ENCODE measurements at regions not wholly inside any gene's neighbourhood (a gene's known extent, or its start where the extent isn't known, plus 50 kb on each side); places are given as distances from the start of the nearest gene placed in this dataset.

DNA sequence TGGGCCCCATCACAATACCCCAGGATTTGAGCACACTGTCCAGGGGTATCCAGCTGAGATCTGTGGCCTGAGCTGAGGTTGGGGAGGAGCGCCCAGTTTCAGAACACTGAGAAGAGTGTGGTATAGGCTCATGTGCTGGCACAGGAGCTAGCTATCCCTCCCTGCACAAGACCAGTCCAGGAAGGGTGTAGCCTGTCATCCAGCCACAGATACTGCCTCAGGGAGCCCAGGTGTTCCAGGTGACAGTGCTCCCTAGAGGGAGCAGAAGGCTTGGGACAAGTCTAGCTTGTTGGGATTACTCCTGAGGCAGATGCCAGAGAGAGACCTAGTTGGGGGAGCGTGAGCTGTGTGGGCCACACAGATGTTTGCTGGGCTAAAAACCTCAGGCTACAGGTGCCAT lies 79.6 kb upstream of the GLRA2 start:
- TF ChIP-seq MEF2A (IDR thresholded peaks at IDR 0.05; ENCODE audit: control insufficient read depth, low read depth, low read length) (no peak), POLR2A (conservative IDR thresholded peaks at IDR 0.05) (no peak), CEBPB (tag; IDR thresholded peaks at IDR 0.05) (no peak), RBM22 (IDR thresholded peaks at IDR 0.05; ENCODE audit: low read depth, low read length, poor library complexity, severe bottlenecking) (no peak), TAF1 (IDR thresholded peaks at IDR 0.05; ENCODE audit: control insufficient read depth, extremely low read depth, insufficient read depth, low read length, severe bottlenecking) (no peak), FOXA1 (IDR thresholded peaks at IDR 0.05; ENCODE audit: borderline replicate concordance) (no peak), ZNF311 (CRISPR knock-in tag; IDR thresholded peaks at IDR 0.05) (no peak), EZH2 (IDR thresholded peaks at IDR 0.05; ENCODE audit: borderline replicate concordance, low read depth, low read length) (no peak), HMG20B (CRISPR knock-in tag; IDR thresholded peaks at IDR 0.05) (no peak), DACH1 (IDR thresholded peaks at IDR 0.05; ENCODE audit: partially characterized antibody) (no peak)
- TF ChIP-seq, protein P1, sequence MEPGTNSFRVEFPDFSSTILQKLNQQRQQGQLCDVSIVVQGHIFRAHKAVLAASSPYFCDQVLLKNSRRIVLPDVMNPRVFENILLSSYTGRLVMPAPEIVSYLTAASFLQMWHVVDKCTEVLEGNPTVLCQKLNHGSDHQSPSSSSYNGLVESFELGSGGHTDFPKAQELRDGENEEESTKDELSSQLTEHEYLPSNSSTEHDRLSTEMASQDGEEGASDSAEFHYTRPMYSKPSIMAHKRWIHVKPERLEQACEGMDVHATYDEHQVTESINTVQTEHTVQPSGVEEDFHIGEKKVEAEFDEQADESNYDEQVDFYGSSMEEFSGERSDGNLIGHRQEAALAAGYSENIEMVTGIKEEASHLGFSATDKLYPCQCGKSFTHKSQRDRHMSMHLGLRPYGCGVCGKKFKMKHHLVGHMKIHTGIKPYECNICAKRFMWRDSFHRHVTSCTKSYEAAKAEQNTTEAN (CRISPR knock-in tag; IDR thresholded peaks at IDR 0.05) = no peak
- TF ChIP-seq, protein P2, sequence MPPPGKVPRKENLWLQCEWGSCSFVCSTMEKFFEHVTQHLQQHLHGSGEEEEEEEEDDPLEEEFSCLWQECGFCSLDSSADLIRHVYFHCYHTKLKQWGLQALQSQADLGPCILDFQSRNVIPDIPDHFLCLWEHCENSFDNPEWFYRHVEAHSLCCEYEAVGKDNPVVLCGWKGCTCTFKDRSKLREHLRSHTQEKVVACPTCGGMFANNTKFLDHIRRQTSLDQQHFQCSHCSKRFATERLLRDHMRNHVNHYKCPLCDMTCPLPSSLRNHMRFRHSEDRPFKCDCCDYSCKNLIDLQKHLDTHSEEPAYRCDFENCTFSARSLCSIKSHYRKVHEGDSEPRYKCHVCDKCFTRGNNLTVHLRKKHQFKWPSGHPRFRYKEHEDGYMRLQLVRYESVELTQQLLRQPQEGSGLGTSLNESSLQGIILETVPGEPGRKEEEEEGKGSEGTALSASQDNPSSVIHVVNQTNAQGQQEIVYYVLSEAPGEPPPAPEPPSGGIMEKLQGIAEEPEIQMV (tag; conservative IDR thresholded peaks at IDR 0.05; ENCODE audit: low read depth) = no peak
